Activated naive CD4-positive, alpha-beta T cell treated with anti-CD3 and anti-CD28 coated beads, Interleukin-2, amount 50 U/mL, for 16 hours (primary cell): ENCODE measurements at regions not wholly inside any gene's neighbourhood (a gene's known extent, or its start where the extent isn't known, plus 50 kb on each side); places are given as distances from the start of the nearest gene placed in this dataset.
"Not testable (repeated sequence)": the region's sequence is repeated elsewhere in the genome, so short reads cannot be mapped to it uniquely, and the experiment has no call there.

ENCODE experiments used
- DNase-seq: peaks from one replicate; pipeline ENCODE4 v3.0.0-alpha.2; 2020

DNA sequence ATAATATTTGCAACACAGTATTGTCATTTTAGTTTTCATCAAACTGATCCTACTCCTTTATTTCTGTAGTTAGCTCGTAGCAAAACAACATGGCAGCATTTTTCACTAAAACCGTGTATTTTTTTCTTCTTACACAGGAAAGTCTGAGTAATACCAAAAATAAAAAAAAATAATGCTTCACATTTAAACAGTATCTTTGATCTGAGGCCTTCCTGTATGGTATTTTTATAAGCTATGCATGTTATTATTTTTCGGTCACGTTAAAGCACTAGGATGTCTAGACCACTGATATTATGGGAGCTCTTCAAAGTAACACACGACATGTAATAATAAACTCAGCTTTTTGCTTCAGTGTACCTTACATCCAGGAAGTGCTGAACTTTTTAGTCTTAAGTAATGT is 94.1 kb upstream of the SRD5A3 start:
- DNase-seq: no peak

DNA sequence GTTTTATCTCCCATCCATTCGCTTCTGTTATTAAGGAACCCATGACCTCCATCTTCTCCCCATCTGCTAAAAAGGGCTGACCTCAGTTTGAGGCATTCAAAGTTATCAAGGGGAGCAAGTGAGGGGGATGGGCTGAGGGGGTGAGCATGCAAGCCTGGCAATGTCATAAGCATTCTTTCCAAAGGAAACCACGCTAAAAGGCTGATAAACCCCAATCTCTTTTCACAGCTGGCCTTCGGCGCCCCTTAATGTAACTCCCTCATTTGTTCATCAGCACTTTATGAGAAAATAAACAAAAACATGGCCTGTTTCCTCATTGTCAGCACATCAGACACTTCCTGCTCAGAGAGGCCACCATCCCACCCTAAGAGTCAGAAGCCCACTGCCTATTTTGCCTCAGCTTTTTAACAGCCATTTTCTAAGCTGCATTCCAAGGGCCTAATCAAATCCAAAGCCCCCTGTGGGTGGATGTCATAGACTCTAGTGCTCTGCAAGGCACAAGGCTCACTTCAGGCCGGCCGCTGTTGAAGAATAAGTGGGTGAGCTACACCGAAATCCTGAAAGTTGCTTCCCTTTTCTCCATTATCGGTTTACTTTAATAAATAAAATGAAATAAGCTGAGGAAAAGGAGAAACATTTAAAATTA is 92.0 kb upstream of the SRD5A3 start:
- DNase-seq: no peak

DNA sequence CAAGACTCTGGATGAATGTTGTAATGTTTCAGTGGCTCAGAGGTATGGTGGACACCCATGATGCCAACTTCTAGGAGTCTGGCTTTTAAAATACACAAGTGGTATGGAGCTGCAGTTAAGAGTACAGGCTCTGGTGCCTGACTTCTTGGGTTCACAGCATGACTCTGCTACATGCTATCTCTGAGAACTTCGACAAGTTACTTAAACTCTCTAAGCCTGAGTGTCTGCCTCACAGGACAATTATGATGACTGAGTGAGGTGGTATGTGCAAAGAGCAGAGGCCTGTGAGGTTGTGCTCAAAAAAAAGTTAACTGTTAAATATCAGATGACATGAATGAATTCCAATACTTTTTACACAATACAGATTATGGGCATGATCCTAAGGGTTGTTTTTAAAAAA is 90.9 kb upstream of the SRD5A3 start:
- DNase-seq: no peak

DNA sequence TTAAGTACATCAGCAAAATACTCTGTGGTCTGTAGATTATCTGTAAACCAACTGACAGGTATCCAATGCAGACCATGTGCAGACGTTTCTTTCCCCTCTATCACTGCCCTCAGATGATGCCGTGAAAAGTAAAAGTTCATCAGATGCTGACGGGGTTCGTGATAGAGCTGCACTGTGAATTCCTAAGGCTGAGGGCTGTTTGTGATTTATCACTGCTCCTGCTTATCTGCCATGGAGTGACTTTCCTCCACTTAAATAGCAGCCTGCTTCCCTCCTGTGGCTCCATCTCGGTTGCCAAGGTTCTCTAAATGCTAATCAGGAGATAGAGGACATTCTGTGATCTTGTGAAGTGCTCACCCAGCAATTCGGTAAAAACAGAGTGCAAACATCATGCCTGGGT is 89.3 kb upstream of the SRD5A3 start:
- DNase-seq: no peak

DNA sequence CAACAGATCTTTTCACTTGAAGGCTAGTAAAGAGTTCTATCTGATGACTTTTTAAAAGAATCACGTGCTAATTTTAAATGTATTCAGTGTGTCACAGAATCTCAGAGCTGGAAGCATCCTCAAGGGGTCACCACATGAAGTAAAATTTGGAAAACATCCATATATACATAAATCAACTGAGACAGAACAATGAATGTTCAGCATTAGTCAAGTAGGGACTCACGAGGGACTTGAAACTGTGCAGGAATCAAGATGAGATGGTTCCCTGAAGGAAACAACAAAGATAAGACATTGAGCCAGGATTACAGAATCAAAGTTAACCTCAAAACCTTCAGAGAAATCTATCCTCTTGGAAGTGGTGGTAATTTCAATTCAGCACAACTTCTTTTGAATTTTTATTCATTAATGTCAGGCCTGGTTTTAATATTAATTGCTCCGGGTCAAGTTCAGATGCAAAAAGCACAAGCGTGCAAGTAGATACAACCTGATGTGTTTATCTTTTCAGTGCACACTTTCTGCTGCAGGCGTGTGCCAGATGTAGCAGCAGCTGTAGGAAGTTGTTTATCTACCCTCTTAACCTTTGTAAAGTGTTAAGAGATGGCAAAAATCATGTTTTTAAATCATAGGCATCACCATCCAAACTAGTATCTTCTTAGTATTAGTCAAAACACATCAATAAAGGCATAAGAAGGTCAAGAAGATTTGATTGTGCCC is 87.7 kb upstream of the SRD5A3 start:
- DNase-seq: no peak

DNA sequence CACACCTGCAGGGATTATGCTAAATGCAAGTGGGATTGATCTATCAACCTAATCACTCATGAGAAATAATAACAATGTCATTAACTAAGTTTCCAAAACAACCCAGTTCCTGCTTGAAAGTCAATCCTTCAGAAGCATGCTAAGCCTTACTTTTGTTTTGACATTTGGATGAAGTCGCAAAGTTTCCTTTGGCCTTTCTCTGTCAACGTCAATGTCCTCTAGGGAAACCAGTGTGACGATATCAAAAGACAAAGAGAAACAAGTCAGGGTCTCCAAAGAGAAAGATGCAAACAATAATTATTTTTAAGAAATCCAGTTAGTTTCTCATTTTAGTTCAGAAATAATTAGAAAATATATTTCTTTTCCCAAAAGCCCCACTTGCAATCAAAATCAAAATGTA is 86.7 kb upstream of the SRD5A3 start:
- no peak for DNase-seq

DNA sequence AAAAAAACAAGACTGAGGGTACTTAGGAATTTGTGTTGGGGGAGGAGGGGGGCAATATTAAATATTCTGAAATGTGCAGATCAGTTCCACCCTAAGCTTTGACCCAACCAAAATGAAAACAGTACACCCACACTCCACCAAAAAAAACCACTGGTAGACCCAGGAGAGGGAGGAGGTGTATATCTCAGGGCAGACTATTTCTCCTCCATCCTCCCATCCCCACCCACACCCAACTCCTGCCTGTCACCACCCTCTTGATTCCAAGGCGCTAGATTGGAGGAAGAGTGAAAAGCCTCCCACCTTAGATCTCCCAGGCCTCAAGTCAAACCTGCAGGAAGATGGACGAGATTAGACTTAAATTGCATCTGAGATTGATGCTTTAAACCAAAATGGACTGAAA is 76.6 kb upstream of the SRD5A3 start:
- no peak for DNase-seq

DNA sequence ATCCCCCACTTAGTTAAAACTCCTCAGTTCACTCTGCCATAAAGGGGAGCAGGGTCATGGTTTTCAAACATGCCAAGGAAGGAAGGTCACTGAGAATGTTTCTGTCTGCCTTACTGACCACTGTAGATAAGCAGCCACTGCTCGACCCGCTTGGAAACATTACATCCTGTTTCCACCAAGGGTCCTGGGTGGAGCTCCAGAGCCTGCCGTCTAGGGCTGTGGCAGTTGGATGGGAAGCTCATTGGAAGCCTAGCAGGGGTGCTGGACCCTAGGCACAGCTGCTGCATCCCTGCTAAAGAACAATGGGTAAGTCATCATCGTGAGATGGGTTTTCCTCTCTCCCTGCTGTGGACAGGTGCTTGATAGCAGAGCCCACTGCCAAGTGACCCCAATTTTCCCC is 76.0 kb upstream of the SRD5A3 start:
- no peak for DNase-seq

DNA sequence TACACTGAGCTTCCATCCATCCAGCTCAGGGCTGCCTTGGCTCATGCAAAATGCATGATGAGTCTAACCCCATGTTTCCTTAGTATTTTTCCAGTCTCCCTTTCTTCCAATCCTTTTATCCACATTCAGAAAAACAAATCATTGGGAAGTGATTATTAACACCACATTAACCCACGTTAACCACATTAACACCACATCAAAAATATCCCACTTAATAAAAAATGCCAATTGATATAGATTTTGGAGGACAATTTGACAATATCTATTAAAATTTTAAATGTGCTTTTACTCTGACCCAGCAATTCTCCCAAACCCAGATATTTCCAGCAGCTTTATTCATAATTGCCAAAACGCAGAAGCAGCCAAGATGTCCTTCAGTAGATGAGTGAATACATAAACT is 75.6 kb upstream of the SRD5A3 start:
- no peak for DNase-seq

DNA sequence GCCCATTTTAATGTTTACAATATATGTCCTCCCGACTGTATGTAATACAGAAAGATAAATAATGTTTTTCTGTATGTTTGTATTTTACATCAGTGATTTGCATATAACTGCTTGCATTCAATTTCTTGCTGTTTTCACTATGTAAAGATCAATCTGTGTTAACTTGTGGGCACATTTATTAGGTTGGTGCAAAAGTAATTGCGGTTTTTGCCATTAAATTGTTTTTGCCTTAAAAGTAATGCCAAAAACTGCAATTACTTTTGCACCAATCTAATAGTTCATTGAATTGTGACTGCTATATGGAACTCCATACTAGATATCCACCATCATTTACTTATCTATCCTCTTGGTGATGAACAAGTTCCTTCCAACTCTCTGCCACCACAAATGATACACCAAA is 73.9 kb upstream of the SRD5A3 start:
- DNase-seq: no peak

DNA sequence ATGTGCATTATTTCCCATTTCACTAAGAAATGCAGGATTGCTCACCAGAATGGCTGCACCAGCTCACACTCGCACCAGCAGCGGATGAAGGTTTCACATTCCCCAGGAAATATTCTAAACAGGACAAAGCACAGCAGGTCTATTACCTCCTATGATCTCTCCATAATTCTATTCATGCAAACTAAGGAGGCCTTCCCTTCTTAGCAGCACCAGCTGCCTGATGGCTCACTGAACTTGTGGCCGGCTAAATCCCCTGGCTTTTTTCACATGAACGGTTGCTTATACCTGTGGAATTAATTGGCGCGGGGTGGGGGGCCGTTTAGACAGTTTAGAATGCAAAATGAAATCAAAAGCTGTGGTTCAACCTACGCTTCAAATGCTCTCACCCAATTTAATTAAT is 73.5 kb upstream of the SRD5A3 start:
- DNase-seq: no peak

DNA sequence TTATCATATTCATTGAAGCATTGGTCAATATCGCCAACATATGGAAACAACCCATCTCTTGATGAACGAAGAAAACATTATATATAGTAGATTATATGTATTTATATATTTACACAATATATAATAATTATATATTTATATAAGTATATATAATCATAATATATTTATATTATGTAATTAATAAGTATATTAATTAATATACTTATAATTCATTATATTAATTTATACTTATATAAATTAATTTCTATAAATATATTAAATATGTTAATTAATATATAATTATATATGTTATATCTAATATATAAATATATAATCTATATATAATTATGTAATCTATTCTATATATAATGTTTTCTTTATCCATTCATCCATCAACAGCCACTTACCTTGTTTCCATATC is 69.0 kb upstream of the SRD5A3 start:
- no peak for DNase-seq

DNA sequence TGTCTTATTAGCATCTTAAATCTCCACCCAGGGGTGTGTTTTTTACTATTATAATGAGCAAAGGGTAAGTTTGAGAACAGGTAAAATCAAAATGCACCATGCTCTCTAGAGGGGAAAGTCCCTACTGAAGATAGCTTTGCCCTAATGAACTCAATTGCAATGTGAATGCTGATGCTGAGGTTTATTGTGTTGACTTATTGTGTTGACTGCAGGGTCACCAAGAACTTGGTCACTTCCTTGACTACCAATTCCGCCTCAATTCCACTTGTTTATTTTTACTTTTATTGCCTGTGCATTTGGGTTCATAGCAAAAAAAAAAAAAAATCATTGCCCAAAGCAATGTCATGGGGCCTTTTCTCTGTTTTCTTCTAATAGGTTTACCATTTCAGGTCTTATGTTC is 67.7 kb upstream of the SRD5A3 start:
- DNase-seq: no peak

DNA sequence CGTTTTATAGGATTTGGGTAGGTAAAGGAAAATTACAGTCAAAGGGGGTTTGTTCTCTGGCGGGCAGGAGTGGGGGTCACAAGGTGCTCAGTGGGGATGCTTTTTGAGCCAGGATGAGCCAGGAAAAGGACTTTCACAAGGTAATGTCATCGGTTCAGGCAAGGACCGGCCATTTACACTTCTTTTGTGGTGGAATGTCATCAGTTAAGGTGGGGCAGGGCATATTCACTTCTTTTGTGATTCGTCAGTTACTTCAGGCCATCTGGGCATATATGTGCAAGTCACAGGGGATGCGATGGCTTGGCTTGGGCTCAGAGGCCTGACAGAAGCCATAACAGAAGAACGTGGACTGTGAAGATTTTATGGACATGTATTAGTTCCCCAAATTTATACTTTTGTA is 65.6 kb upstream of the SRD5A3 start:
- not testable (repeated sequence) for DNase-seq

DNA sequence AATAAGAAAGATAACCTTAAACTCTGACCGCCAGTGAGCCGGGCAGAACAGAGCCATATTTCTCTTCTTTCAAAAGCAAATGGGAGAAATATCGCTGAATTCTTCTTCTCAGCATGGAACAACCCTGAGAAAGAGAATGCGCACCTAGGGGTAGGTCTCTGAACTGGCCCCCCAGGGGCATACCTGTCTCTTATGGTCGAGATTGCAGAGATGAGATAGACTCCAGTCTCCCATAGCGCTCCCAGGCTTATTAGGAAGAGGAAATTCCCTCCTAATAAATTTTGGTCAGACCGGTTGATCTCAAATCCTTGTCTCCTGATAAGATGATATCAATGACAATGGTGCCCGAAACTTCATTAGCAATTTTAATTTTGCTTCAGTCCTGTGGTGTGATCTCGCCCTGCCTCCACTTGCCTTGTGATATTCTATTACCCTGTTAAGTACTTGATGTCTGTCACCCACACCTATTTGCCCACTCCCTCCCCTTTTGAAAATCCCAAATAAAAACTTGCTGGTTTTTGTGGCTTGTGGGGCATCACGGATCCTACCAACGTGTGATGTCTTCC is 64.8 kb upstream of the SRD5A3 start:
- not testable (repeated sequence) for DNase-seq

DNA sequence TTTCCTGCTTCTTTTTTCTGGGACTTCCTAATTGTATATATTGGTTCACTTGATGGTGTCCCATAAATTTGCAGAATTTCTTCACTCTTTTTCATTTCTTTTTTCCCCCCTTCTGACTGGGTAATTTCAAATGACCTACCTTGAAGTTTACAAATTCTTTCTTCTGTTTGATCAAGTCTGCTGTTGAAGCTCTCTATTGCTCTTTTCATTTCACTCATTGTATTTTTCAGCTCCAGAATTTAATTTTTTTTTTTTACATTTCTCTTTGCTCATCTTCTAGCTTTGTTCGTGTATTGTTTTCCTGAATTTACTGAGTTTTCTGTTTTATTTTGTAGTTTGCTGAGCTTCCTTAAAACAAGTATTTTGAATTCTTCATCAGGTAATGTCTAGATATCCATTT is 61.7 kb upstream of the SRD5A3 start:
- no peak for DNase-seq

DNA sequence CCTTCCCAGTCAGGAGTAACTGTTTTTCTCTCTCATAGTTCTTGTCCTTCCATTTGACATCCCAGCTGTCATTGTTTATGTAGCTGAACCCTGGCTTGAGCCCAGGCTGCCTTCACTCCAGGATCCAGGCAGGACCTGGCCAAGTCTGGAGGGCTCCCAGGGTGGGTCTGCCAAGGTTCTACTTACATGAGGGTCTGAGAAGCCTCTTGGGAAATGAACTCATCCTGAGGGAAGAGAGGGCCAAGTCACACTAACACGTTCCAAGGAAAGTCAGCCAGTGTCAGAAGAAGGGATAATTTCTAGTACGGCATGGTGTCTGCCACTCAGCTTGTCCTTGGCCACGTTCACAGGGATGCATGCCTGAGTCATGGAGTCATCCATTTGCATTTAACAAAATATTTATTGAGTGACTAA is 54.8 kb upstream of the SRD5A3 start:
- DNase-seq: no peak

DNA sequence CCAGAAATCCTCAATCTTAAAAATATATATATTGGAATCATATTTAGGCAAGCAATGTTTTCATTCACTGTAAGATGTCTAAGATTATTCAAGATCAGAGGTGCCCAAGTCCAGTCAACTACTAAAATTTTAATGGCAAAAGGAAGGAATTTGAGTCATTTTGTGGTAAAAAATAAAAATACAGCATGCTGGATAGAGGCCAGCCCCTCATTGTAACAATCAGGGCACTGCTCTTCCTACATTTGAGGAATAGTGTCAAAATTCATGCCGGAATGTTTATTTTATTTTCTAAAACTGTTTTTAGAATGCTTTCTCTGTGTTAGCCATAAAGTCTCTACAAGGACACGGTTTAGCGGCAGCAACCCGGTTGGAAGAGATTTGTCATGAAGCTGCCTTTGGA is 49.9 kb upstream of the SRD5A3 start:
- no peak for DNase-seq
